ENCODE measurements at regions not wholly inside any gene's neighbourhood (a gene's known extent, or its start where the extent isn't known, plus 50 kb on each side); places are given as distances from the start of the nearest gene placed in this dataset.

GRCh38 chr3:105255350-105255749 is 111.4 kb upstream of the ALCAM start:
- DNase-seq (ENCODE audit: low spot score), result no peak
- ATAC-seq (ENCODE audit: low FRiP score), result no peak
- TF ChIP-seq CTCF (IDR thresholded peaks at IDR 0.05), result no peak

- ATAC-seq (ENCODE audit: low FRiP score) (no peak), DNase-seq (ENCODE audit: low spot score) (no peak)
- no peak for TF ChIP-seq CTCF (IDR thresholded peaks at IDR 0.05)
Measured at GRCh38 chr3:105259496-105259895, 107.2 kb upstream of the ALCAM start.

GRCh38 chr3:105260385-105260784 is 106.3 kb upstream of the ALCAM start:
- no peak for TF ChIP-seq CTCF (IDR thresholded peaks at IDR 0.05)
- ATAC-seq (ENCODE audit: low FRiP score) (no peak), DNase-seq (ENCODE audit: low spot score) (no peak)

- TF ChIP-seq CTCF (IDR thresholded peaks at IDR 0.05), result no peak
- DNase-seq (ENCODE audit: low spot score) (no peak), ATAC-seq (ENCODE audit: low FRiP score) (no peak)
Measured at GRCh38 chr3:105274536-105274935, 92.2 kb upstream of the ALCAM start.

- DNase-seq (ENCODE audit: low spot score), result no peak
- ATAC-seq (ENCODE audit: low FRiP score), result no peak
- no peak for TF ChIP-seq CTCF (IDR thresholded peaks at IDR 0.05)
Measured at GRCh38 chr3:105274958-105275357, 91.8 kb upstream of the ALCAM start.

GRCh38 chr3:105277656-105278055 is 89.1 kb upstream of the ALCAM start:
- TF ChIP-seq CTCF (IDR thresholded peaks at IDR 0.05), result no peak
- ATAC-seq (ENCODE audit: low FRiP score), result no peak

GRCh38 chr3:105278688-105279087 is 88.0 kb upstream of the ALCAM start:
- no peak for TF ChIP-seq CTCF (IDR thresholded peaks at IDR 0.05)

More at GRCh38 chr3:105277656-105278055, 89.1 kb upstream of the ALCAM start:
- no peak for DNase-seq (ENCODE audit: low spot score)

More at GRCh38 chr3:105278688-105279087, 88.0 kb upstream of the ALCAM start:
- DNase-seq (ENCODE audit: low spot score) (no peak), ATAC-seq (ENCODE audit: low FRiP score) (no peak)
